ENCODE measurements at regions not wholly inside any gene's neighbourhood (a gene's known extent, or its start where the extent isn't known, plus 50 kb on each side); places are given as distances from the start of the nearest gene placed in this dataset.

- Histone ChIP-seq H3K9me1 (ENCODE audit: insufficient read depth, low read length) (no peaks in the 10 kb centered on the region), H3K9ac (ENCODE audit: low read depth, low read length) (no peak overlapping the region), H3K18ac (ENCODE audit: low read depth, low read length) (no peak overlapping the region), H3K27me3 (ENCODE audit: control insufficient read depth, insufficient read depth, low read length) (no peaks in the 10 kb centered on the region), H2BK120ac (ENCODE audit: low read depth, low read length) (no peak overlapping the region), H4K8ac (ENCODE audit: low read depth in 2 of 2, low read length in 2 of 2) (no peak overlapping the region), H3K4me2 (ENCODE audit: low read depth, low read length) (no peak overlapping the region), H3K14ac (replicated peaks; ENCODE audit: low read depth, low read length) (no peak overlapping the region), H3K4ac (ENCODE audit: low read depth, low read length) (no peak overlapping the region), H3K56ac (ENCODE audit: extremely low read depth, insufficient read depth, low read length) (no peak overlapping the region), H2BK5ac (ENCODE audit: low read depth, low read length, poor library complexity, severe bottlenecking) (no peak overlapping the region), H4K20me1 (ENCODE audit: insufficient read depth, low read length) (no peaks in the 10 kb centered on the region), H2AK5ac (ENCODE audit: low read depth, low read length) (no peak overlapping the region), H4K91ac (ENCODE audit: insufficient read depth, low read depth, low read length) (no peak overlapping the region), H3K9me3 (ENCODE audit: control insufficient read depth, insufficient read depth, low read length) (peaks cover 2% of the 10 kb centered on the region; the same call in 1 of the 2 replicates), H2AK9ac (replicated peaks; ENCODE audit: low read depth, low read length, poor library complexity) (no peak overlapping the region), H2BK20ac (ENCODE audit: low read depth, low read length) (no peak overlapping the region), H3K36me3 (ENCODE audit: control insufficient read depth, insufficient read depth, low read length) (no peaks in the 10 kb centered on the region), H3K4me1 (ENCODE audit: control insufficient read depth, insufficient read depth, low read length) (no peaks in the 10 kb centered on the region), H3K79me1 (ENCODE audit: low read depth in 1 of 2, low read length in 2 of 2) (no peaks in the 10 kb centered on the region), H3K4me3 (ENCODE audit: insufficient read depth, low read depth, low read length) (no peak overlapping the region), H4K5ac (ENCODE audit: low read depth, low read length) (no peak overlapping the region), H2AFZ (replicated peaks; ENCODE audit: low read length, poor library complexity) (no peak overlapping the region), H3K23ac (ENCODE audit: low read depth, low read length) (no peak overlapping the region), H3K27ac (ENCODE audit: insufficient read depth, low read length) (no peak overlapping the region), H2BK15ac (ENCODE audit: low read depth, low read length) (no peak overlapping the region)
- POLR2A ChIA-PET (ENCODE audit: unreplicated experiment): no interaction called here
- CTCF ChIA-PET: no interaction called here
- dilution Hi-C loops (cut with HindIII; ENCODE audit: low sequenced_read_pairs, unreplicated experiment): no loop called here
- BruUV-seq (replicated peaks): no TSS peak
- ATAC-seq (ENCODE audit: low read depth) (no peak), DNase-seq (no peak)
- intact Hi-C loops (cut with micrococcal nuclease): no loop called here
- no peak for TF ChIP-seq USF2 (IDR thresholded peaks at IDR 0.05; ENCODE audit: low read depth, low read length)
- no peak for TF ChIP-seq POLR2A (IDR thresholded peaks at IDR 0.05; ENCODE audit: low read depth, low read length)
- no peak for TF ChIP-seq RCOR1 (IDR thresholded peaks at IDR 0.05; ENCODE audit: insufficient replicate concordance, low read length)
- TF ChIP-seq MXI1 (IDR thresholded peaks at IDR 0.05; ENCODE audit: borderline replicate concordance, low read depth, low read length): no peak
- no peak for TF ChIP-seq ELK1 (IDR thresholded peaks at IDR 0.05; ENCODE audit: borderline replicate concordance, low read depth, low read length)
- no peak for TF ChIP-seq CTCF (conservative IDR thresholded peaks at IDR 0.05; ENCODE audit: low read depth, low read length)
- no peak for TF ChIP-seq FOS (IDR thresholded peaks at IDR 0.05; ENCODE audit: low read depth, low read length)
- no peak for TF ChIP-seq CEBPB (IDR thresholded peaks at IDR 0.05; ENCODE audit: low read depth, low read length)
- TF ChIP-seq MAFK (IDR thresholded peaks at IDR 0.05; ENCODE audit: low read depth, low read length): no peak
- TF ChIP-seq CHD1 (IDR thresholded peaks at IDR 0.05; ENCODE audit: low read depth, low read length): no peak
- no peak for TF ChIP-seq RFX5 (IDR thresholded peaks at IDR 0.05; ENCODE audit: low read depth, low read length)
- no peak for TF ChIP-seq NFE2L2 (IDR thresholded peaks at IDR 0.05; ENCODE audit: low read depth, low read length)
- 10% methylated on average over 2 of the region's 3 CpGs; no CpG with 5 or more reads in 1 of the 2 experiments for WGBS, 2 experiments (ENCODE audit: extremely low coverage in 2 of 2, insufficient read length in 1 of 2)
- in situ Hi-C loops (cut with MboI; ENCODE audit: low sequenced_read_pairs): no loop called here
Measured at GRCh38 chr6:120951258-120951657, 383.0 kb downstream of the TBC1D32 start.

All from IMR-90 (cell line).